Ascending aorta (tissue), 2 donors: ENCODE measurements at regions not wholly inside any gene's neighbourhood (a gene's known extent, or its start where the extent isn't known, plus 50 kb on each side); places are given as distances from the start of the nearest gene placed in this dataset.

Source experiments
- DNase-seq, 2 donors: peaks; one replicate each; pipeline ENCODE4 v3.0.0-alpha.2; 2019; ENCODE audit warnings: low spot score in 2 of 2
- H3K27ac ChIP-seq, 2 donors: fragments of 200-600 bp; sonication (generic); one replicate each; pipeline ENCODE4 v1.5.1; 2016 to 2017; ENCODE audit warnings: mild to moderate bottlenecking in 1 of 2
- H3K27me3 ChIP-seq: fragments of 200-600 bp; sonication (generic); one replicate; pipeline ENCODE4 v1.5.1; 2017
- H3K36me3 ChIP-seq, 2 donors: fragments of 200-600 bp; sonication (generic); one replicate each; pipeline ENCODE4 v1.5.1; 2016
- H3K4me1 ChIP-seq, 2 donors: fragments of 200-600 bp; sonication (generic); one replicate each; pipeline ENCODE4 v1.5.1; 2016 to 2017; ENCODE audit warnings: mild to moderate bottlenecking in 1 of 2
- H3K4me3 ChIP-seq, 2 donors: fragments of 200-600 bp; sonication (generic); one replicate each; pipeline ENCODE4 v1.5.1; 2016 to 2017; ENCODE audit warnings: mild to moderate bottlenecking in 1 of 2
- H3K9me3 ChIP-seq, 2 donors: fragments of 200-600 bp; sonication (generic); one replicate each; pipeline ENCODE4 v1.5.1; 2016
- intact Hi-C: fragments of 100-400 bp; cut with DNase I; formaldehyde crosslinking; loops from one replicate; pipeline ENCODE4 v1.15.1; 2023
- TF ChIP-seq, protein P1 (sequence below), 3 experiments: fragments of 200-600 bp in 2 of 3; fragments of 450-650 bp in 1 of 3; sonication (generic) in 2 of 3; IDR thresholded peaks; one replicate each; pipeline ENCODE4 v1.5.1; 2016 to 2019; ENCODE audit warnings: antibody characterized with exemption in 3 of 3, mild to moderate bottlenecking in 1 of 3, moderate library complexity in 1 of 3

DNA sequence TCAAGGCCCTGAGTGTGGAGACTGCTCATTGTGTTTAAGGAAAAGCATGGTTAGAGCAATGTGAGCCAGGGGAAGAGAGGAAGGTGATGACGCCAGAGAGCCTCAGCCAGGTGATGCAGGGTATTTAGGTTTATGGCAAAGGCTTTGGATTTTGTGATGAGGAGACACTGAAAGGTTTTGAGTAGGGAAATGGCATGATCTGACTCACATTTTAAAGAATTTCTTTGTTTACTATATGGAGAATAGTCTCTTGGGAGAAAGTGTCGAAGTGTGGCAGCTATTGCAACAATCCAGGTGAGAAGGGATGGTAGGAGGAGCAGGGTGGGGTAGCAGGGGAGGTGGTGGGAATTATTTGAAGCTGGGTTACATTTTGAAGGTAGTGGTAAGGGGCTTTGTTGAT is 293.4 kb upstream of the IGFBP7 start:
- TF ChIP-seq, protein P1, sequence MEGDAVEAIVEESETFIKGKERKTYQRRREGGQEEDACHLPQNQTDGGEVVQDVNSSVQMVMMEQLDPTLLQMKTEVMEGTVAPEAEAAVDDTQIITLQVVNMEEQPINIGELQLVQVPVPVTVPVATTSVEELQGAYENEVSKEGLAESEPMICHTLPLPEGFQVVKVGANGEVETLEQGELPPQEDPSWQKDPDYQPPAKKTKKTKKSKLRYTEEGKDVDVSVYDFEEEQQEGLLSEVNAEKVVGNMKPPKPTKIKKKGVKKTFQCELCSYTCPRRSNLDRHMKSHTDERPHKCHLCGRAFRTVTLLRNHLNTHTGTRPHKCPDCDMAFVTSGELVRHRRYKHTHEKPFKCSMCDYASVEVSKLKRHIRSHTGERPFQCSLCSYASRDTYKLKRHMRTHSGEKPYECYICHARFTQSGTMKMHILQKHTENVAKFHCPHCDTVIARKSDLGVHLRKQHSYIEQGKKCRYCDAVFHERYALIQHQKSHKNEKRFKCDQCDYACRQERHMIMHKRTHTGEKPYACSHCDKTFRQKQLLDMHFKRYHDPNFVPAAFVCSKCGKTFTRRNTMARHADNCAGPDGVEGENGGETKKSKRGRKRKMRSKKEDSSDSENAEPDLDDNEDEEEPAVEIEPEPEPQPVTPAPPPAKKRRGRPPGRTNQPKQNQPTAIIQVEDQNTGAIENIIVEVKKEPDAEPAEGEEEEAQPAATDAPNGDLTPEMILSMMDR (IDR thresholded peaks at IDR 0.05): no peak
- no peak for DNase-seq
- intact Hi-C loops: no loop called here

DNA sequence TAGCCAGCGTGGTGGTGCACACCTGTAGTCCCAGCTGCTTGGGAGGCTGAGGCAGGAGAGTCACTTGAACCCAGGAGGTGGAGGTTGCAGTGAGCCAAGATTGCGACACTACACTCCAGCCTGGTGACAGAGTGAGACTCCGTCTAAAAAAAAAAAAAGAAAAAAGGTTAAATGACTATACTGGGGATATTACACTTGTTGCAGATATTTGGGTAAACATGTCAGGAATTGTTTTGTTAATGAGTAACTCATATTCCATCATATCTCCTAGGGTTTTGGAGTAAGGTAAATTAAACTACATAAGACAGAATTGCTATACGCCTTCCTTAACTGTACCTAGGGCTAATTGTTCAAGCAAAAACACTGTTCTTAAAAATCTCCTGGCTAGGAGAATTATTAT is 291.4 kb upstream of the IGFBP7 start:
- DNase-seq: no peak
- H3K36me3 ChIP-seq: no peaks in the 10 kb centered on the region
- no peaks in the 10 kb centered on the region for H3K9me3 ChIP-seq
- H3K27ac ChIP-seq: no peak overlapping the region
- H3K4me3 ChIP-seq: no peak overlapping the region
- H3K27me3 ChIP-seq: no peaks in the 10 kb centered on the region
- intact Hi-C loops: no loop called here
- TF ChIP-seq, protein P1 (IDR thresholded peaks at IDR 0.05): no peak
- no peaks in the 10 kb centered on the region for H3K4me1 ChIP-seq

More for the DNA sequence above, 293.4 kb upstream of the IGFBP7 start:
- Histone ChIP-seq H3K27me3 (no peaks in the 10 kb centered on the region), H3K27ac (no peak overlapping the region), H3K4me1 (no peaks in the 10 kb centered on the region), H3K4me3 (no peak overlapping the region), H3K9me3 (no peaks in the 10 kb centered on the region), H3K36me3 (no peaks in the 10 kb centered on the region)

DNA sequence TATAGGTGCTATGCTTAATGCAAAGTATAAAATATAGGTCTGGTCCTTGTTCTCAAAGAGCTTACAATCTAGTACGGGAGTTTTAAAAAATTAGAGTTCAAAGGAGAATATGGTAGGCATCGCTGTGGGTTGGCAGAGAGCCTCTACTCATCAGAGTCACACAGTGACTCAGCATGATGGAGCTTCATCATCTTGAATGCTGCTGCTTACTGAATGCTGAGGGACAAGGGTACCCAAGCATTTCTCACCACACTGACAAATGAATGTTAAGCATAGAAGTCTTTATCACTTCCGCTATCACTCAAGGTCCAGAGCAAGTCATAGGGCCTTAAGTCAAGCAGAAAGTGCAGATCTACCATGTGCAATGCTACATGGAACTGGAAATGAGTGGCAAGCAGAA is 268.6 kb upstream of the IGFBP7 start:
- H3K27ac ChIP-seq: no peak overlapping the region

DNA sequence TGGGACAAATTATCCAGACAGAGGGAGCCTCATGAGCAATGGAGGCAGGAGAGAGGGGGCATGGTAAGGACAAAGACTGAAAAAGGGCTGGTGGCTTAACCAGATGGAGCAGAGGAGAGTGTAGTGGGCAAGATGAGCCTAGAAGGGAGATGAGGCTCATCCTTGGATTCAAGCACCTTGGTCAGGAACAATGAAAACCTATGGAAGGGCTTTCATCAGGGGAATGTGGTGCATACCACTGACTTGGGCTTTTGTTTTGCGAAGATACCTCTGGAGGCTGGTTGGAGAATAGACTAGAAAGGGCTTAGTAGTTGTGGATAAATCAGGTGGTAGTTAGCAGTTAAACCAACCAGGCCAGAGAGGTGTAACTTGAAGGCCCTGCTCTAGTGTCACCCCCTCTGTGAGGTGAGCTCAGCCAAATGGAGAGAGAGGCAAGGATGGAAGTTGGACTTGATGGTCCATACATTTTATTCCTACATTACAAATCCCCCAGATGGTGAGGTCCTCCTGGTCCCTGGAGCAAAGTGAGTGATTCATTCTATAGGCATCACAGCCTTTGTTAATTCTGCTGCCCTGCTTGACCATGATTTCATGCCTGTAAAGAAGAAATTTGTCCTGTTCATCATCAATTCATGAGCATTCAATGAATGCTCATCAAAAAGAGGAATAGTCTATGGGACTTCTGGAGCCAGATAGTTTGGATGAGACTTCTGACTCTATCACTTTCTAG is 264.8 kb upstream of the IGFBP7 start:
- TF ChIP-seq, protein P1 (IDR thresholded peaks at IDR 0.05): no peak
- Histone ChIP-seq H3K4me3 (no peak overlapping the region), H3K27ac (no peak overlapping the region), H3K9me3 (peaks cover 0 to 6% of the 10 kb centered on the region in 2 donors), H3K4me1 (no peaks in the 10 kb centered on the region), H3K27me3 (no peaks in the 10 kb centered on the region), H3K36me3 (no peaks in the 10 kb centered on the region)
- no peak for DNase-seq
- intact Hi-C loops: no loop called here

More for the DNA sequence above, 268.6 kb upstream of the IGFBP7 start:
- H3K36me3 ChIP-seq: no peaks in the 10 kb centered on the region
- H3K4me1 ChIP-seq: no peaks in the 10 kb centered on the region
- no peaks in the 10 kb centered on the region for H3K27me3 ChIP-seq
- TF ChIP-seq, protein P1 (IDR thresholded peaks at IDR 0.05): no peak
- DNase-seq: no peak
- intact Hi-C loops: no loop called here
- peaks cover 0 to 6% of the 10 kb centered on the region in 2 donors for H3K9me3 ChIP-seq
- H3K4me3 ChIP-seq: no peak overlapping the region

DNA sequence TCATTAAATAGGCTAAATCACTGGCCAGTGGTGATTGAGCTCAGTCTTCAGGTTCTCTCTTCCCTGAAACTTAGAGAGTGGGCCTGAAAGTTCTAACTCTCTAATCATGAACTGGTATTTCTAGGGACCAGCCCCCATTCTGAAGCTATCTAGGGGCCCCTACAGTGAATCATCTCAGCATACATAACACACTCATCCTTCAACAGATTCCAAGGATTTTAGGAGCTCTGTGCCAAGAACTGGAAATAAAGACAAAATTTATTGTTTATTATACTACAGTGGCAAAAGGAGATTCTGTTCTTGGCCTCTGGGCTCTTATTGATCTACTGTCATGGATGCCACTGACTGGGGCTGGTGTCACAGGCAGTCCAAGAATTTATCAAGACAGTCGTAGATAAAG is 263.8 kb upstream of the IGFBP7 start:
- TF ChIP-seq, protein P1 (IDR thresholded peaks at IDR 0.05): no peak
- H3K4me1 ChIP-seq: no peaks in the 10 kb centered on the region
- no peaks in the 10 kb centered on the region for H3K36me3 ChIP-seq
- H3K27me3 ChIP-seq: no peaks in the 10 kb centered on the region
- intact Hi-C loops: no loop called here
- no peak overlapping the region for H3K27ac ChIP-seq
- peaks cover 0 to 6% of the 10 kb centered on the region in 2 donors for H3K9me3 ChIP-seq
- DNase-seq: no peak
- H3K4me3 ChIP-seq: no peak overlapping the region
